Effector memory CD4-positive, alpha-beta T cell (primary cell): ENCODE measurements at regions not wholly inside any gene's neighbourhood (a gene's known extent, or its start where the extent isn't known, plus 50 kb on each side); places are given as distances from the start of the nearest gene placed in this dataset.

Experiments used
- DNase-seq, 3 donors: peaks; one replicate each; pipeline ENCODE4 v3.0.0-alpha.2; 2020
- H3K27ac ChIP-seq: 2 replicates; pipeline ENCODE4 v1.7.0; 2013; ENCODE audit warnings: mild to moderate bottlenecking, low read length, moderate library complexity; ENCODE audit not compliant: insufficient read depth, poor library complexity, severe bottlenecking
- H3K27me3 ChIP-seq: replicated peaks from 2 replicates; pipeline ENCODE4 v1.7.0; 2013; ENCODE audit warnings: mild to moderate bottlenecking, low read length; ENCODE audit not compliant: insufficient read depth, control insufficient read depth, poor library complexity, severe bottlenecking
- H3K36me3 ChIP-seq: 2 replicates; pipeline ENCODE4 v1.7.0; 2013; ENCODE audit warnings: mild to moderate bottlenecking, low read length, moderate library complexity; ENCODE audit not compliant: control insufficient read depth, insufficient read depth
- H3K4me1 ChIP-seq: 2 replicates; pipeline ENCODE4 v1.7.0; 2013; ENCODE audit warnings: low read length, mild to moderate bottlenecking; ENCODE audit not compliant: control insufficient read depth, insufficient read depth, poor library complexity, severe bottlenecking
- H3K4me3 ChIP-seq: 2 replicates; pipeline ENCODE4 v1.7.0; 2013; ENCODE audit warnings: low read length, low read depth, mild to moderate bottlenecking; ENCODE audit not compliant: insufficient read depth, poor library complexity, severe bottlenecking
- H3K9me3 ChIP-seq: 2 replicates; pipeline ENCODE4 v1.7.0; 2013; ENCODE audit warnings: mild to moderate bottlenecking, low read length, moderate library complexity; ENCODE audit not compliant: control insufficient read depth

GRCh38 chr9:90995516-90995915 lies 193.9 kb downstream of the SYK start:
- no peak overlapping the region for H3K27ac ChIP-seq
- DNase-seq = no peak
- H3K27me3 ChIP-seq = no peaks in the 10 kb centered on the region
- H3K36me3 ChIP-seq = no peaks in the 10 kb centered on the region
- no peaks in the 10 kb centered on the region for H3K9me3 ChIP-seq
- no peaks in the 10 kb centered on the region for H3K4me1 ChIP-seq
- no peak overlapping the region for H3K4me3 ChIP-seq

GRCh38 chr9:90996154-90997065 lies 194.8 kb downstream of the SYK start:
- Histone ChIP-seq H3K27ac (no peak overlapping the region), H3K4me3 (no peak overlapping the region), H3K9me3 (no peaks in the 10 kb centered on the region), H3K4me1 (no peaks in the 10 kb centered on the region), H3K36me3 (no peaks in the 10 kb centered on the region), H3K27me3 (no peaks in the 10 kb centered on the region)
- DNase-seq = no peak

GRCh38 chr9:90998573-90998972 lies 197.0 kb downstream of the SYK start:
- no peak for DNase-seq
- H3K4me3 ChIP-seq = no peak overlapping the region
- no peaks in the 10 kb centered on the region for H3K4me1 ChIP-seq
- H3K9me3 ChIP-seq = no peaks in the 10 kb centered on the region
- H3K27ac ChIP-seq = no peak overlapping the region
- H3K36me3 ChIP-seq = no peaks in the 10 kb centered on the region
- H3K27me3 ChIP-seq = no peaks in the 10 kb centered on the region

- no peak for DNase-seq
- no peaks in the 10 kb centered on the region for H3K36me3 ChIP-seq
- H3K4me1 ChIP-seq = no peaks in the 10 kb centered on the region
- no peak overlapping the region for H3K27ac ChIP-seq
- H3K27me3 ChIP-seq = no peaks in the 10 kb centered on the region
- no peak overlapping the region for H3K4me3 ChIP-seq
- H3K9me3 ChIP-seq = no peaks in the 10 kb centered on the region
These were observed 198.1 kb downstream of the SYK start for GRCh38 chr9:90999425-91000397.

GRCh38 chr9:91001146-91001611 lies 199.6 kb downstream of the SYK start:
- no peak for DNase-seq
- no peak overlapping the region for H3K4me3 ChIP-seq
- no peaks in the 10 kb centered on the region for H3K9me3 ChIP-seq
- no peak overlapping the region for H3K27ac ChIP-seq
- H3K36me3 ChIP-seq = no peaks in the 10 kb centered on the region
- no peaks in the 10 kb centered on the region for H3K4me1 ChIP-seq
- H3K27me3 ChIP-seq = no peaks in the 10 kb centered on the region

- H3K27me3 ChIP-seq = no peaks in the 10 kb centered on the region
- no peaks in the 10 kb centered on the region for H3K4me1 ChIP-seq
- H3K27ac ChIP-seq = no peak overlapping the region
- no peaks in the 10 kb centered on the region for H3K36me3 ChIP-seq
- no peak overlapping the region for H3K4me3 ChIP-seq
- DNase-seq = no peak
- no peaks in the 10 kb centered on the region for H3K9me3 ChIP-seq
These were observed 202.9 kb downstream of the SYK start for GRCh38 chr9:91004484-91004883.

GRCh38 chr9:91004992-91005391 lies 203.4 kb downstream of the SYK start:
- Histone ChIP-seq H3K27ac (no peak overlapping the region), H3K27me3 (no peaks in the 10 kb centered on the region), H3K36me3 (no peaks in the 10 kb centered on the region), H3K4me1 (no peaks in the 10 kb centered on the region), H3K9me3 (no peaks in the 10 kb centered on the region), H3K4me3 (no peak overlapping the region)
- DNase-seq = no peak

- DNase-seq = no peak
- H3K27ac ChIP-seq = no peak overlapping the region
- no peaks in the 10 kb centered on the region for H3K27me3 ChIP-seq
- no peaks in the 10 kb centered on the region for H3K36me3 ChIP-seq
- H3K4me1 ChIP-seq = no peaks in the 10 kb centered on the region
- no peak overlapping the region for H3K4me3 ChIP-seq
- H3K9me3 ChIP-seq = no peaks in the 10 kb centered on the region
These were observed 204.4 kb downstream of the SYK start for GRCh38 chr9:91006046-91006445.

- H3K27ac ChIP-seq = no peak overlapping the region
- no peak for DNase-seq
- H3K36me3 ChIP-seq = no peaks in the 10 kb centered on the region
- H3K27me3 ChIP-seq = no peaks in the 10 kb centered on the region
- no peak overlapping the region for H3K4me3 ChIP-seq
- no peaks in the 10 kb centered on the region for H3K4me1 ChIP-seq
- no peaks in the 10 kb centered on the region for H3K9me3 ChIP-seq
These were observed 206.9 kb downstream of the SYK start for GRCh38 chr9:91008568-91008967.

- DNase-seq = no peak
- Histone ChIP-seq H3K27me3 (peaks cover 4% of the 10 kb centered on the region), H3K27ac (no peak overlapping the region), H3K4me3 (no peak overlapping the region), H3K9me3 (no peaks in the 10 kb centered on the region), H3K36me3 (no peaks in the 10 kb centered on the region), H3K4me1 (no peaks in the 10 kb centered on the region)
These were observed 210.3 kb downstream of the SYK start for GRCh38 chr9:91011891-91012290.
